GM19463 (cell line): ENCODE measurements at regions not wholly inside any gene's neighbourhood (a gene's known extent, or its start where the extent isn't known, plus 50 kb on each side); places are given as distances from the start of the nearest gene placed in this dataset.
"Not testable (repeated sequence)": the region's sequence is repeated elsewhere in the genome, so short reads cannot be mapped to it uniquely, and the experiment has no call there.

Source experiments
- ATAC-seq: cut with Tn5 transposase; IDR thresholded peaks from one replicate; pipeline ENCODE4 v1.9.1; 2021; ENCODE audit warnings: mild to moderate bottlenecking, moderate library complexity; ENCODE audit not compliant: unreplicated experiment

- ATAC-seq = no peak
These were observed 184.3 kb upstream of the C14orf180 start for GRCh38 chr14:104395276-104395675.

GRCh38 chr14:104395941-104396681 is 183.5 kb upstream of the C14orf180 start:
- no peak for ATAC-seq

DNA sequence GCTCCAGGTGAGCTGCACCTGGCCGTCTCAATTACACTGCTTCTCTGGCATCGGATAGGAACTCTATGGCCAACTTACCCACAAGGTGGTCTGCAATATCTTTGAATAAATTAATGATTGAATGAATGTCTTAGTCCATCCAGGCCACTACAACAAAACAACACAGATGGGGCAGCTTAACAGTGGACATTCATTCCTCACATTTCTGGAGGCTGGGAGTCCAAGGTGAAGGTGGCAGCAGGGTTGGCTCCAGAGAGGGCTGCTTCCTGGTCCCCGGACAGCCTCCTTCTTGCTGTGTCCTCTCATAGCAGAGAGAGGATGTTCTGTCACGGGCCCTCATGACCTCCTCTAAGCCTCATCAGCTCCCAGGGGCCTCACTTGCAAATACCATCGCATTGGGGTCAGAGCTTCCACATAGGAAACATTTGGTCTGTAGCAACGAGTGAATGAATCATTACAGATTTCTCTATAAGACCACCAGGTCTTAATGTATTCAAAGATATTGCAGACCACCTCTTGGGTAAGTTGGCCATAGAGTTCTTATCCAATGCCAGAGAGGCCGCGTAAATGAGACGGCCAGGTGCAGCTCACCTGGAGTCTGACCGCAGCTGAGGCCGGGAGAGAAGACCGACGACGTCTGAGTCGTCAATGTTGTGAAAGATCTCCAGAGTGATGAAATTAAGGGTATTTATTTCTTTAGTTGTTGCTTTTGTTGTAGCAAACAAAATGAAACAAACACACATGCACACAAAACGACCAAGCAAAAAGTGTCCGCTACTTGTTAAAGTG is 182.7 kb upstream of the C14orf180 start:
- ATAC-seq = no peak

DNA sequence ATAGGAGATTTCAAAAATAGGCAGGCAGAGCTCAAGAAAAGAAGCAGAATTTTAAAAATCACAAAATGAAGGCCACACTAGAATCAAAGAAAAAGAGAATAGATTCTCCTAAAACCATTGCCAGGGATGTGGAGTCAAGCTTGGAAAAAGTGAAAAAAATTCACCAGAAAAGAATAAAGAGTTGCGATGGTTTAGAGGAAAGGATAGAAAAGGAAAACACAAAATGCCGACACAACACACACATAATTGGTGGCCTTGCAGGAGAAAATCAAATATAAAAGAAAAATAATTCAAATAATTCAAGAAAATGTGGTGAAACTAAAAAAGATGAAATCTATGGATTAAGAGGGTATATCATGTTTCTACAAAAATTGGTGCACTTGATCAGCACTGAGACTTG is 181.6 kb upstream of the C14orf180 start:
- no peak for ATAC-seq

DNA sequence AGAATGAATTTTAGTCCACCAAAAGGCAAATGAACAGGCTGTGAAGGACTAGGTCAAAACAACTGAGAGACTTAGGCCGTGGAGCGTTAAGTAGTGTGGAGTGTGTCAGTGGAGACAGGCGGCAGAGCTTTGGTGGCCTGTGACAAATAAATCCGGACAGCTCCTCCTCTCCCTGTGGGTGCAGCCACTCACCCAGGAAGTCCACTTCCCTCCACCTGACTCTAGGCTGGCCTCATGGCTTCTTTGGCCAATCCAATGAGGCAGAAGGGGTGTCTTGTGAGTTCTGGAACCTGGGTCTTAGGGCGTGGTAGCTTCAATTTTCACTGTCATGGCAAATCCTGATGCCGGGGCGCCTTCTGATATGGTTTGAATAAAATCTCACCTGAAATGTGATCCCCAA is 180.9 kb upstream of the C14orf180 start:
- no peak for ATAC-seq

GRCh38 chr14:104399432-104400155 is 180.0 kb upstream of the C14orf180 start:
- no peak for ATAC-seq

DNA sequence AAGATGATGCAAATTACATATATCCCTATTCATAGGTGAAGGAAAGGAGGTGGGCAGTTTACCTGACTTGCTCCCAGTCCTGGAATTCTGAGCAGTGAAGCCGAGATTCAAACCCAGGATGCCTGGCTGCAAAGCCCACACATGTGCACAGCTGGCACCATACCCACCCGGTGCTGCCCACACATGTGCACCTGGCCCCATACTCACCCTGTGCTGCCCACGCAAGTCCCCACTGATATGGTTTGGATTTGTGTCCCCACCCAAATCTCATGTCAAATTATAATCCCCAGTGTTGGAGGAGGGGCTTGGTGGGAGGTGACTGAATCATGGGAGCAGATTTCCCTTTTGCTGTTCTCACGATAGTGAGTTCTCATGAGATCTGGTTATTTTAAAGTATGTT is 179.2 kb upstream of the C14orf180 start:
- no peak for ATAC-seq

GRCh38 chr14:104401785-104402184 is 177.8 kb upstream of the C14orf180 start:
- ATAC-seq = no peak

DNA sequence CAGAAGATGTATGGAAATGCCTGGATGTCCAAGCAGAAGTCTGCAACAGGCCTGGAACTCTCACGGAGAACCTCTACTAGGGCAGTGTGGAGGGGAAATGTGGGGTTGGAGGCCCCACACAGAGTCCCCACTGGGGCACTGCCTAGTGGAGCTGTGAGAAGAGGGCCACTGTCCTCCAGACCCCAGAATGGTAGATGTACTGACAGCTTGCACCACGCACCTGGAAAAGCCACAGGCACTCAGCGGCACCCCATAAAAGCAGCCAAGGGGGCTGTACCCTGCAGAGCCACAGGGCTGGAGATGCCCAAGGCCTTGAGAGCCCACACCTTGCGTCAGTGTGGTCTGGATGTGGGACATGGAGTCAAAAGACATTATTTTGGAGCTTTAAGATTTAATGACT is 177.3 kb upstream of the C14orf180 start:
- not testable (repeated sequence) for ATAC-seq

GRCh38 chr14:104403421-104404220 is 175.9 kb upstream of the C14orf180 start:
- no peak for ATAC-seq

- ATAC-seq = no peak
These were observed 174.6 kb upstream of the C14orf180 start for GRCh38 chr14:104404922-104405321.

- ATAC-seq = no peak
These were observed 174.0 kb upstream of the C14orf180 start for GRCh38 chr14:104405360-104406226.

DNA sequence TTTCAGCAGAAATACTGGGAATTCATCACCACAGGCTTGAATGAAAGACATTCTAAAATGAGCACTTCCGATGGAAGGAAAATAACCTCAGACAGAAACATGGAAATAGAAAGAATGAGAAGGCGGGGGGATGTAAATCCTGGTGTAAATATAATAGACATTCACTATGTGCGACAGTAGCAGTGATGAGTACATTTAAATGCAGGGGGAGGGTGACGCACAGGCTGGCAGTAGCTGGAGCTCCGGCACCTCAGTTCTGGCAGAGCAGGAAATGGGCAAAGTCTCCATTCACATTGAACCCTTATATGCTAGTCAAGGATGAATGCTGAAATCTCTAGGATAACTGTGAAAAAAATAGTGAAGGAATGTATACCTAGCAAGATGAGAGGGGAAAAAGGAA is 172.7 kb upstream of the C14orf180 start:
- no peak for ATAC-seq

GRCh38 chr14:104416383-104416782 is 163.2 kb upstream of the C14orf180 start:
- no peak for ATAC-seq

- ATAC-seq = no peak
These were observed 159.6 kb upstream of the C14orf180 start for GRCh38 chr14:104419865-104420505.

GRCh38 chr14:104420523-104420922 is 159.0 kb upstream of the C14orf180 start:
- not testable (repeated sequence) for ATAC-seq

DNA sequence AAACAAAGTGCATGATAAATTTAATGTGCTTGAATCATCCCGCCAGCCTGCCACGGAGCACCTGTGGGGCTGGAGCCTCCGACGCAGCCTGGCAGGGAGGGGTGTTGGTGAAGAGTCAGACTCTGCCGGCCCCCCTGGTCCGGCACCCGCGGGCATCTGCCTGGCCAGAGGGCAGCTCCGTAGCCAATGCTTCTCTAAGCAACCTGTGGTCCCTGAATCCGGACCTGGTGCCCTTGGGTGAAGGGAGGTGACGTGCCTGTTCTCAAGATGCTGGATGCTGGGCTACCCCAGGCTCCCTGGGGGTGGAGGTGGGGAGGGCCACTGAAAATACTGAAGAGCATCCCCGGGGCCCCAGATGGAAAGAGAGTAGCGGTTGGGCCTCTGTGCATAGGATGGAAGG is 158.6 kb upstream of the C14orf180 start:
- no peak for ATAC-seq

DNA sequence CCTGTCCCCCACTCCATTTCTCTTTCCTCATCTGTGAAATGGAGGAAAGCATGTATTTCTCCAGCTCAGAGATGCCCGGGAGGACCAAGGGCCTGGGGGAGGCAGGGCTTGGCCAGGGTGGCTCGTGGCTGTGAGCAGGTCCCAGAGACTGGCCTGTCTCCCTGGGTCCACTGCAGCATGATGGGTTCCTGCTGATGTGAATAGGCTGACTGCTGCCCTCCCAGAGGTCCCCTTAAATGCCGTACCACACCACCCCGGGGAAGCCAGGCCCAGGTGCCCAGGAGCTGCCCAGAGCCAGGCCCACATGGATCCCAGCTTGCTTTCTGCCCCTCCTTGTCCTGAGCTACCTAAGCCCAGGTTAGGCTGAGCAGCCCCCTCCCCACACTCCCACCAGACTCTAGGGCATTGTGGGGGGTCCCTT is 158.2 kb upstream of the C14orf180 start:
- no peak for ATAC-seq
